DMS153 (cell line): ENCODE measurements at regions not wholly inside any gene's neighbourhood (a gene's known extent, or its start where the extent isn't known, plus 50 kb on each side); places are given as distances from the start of the nearest gene placed in this dataset.

Source experiments
- DNase-seq: peaks from one replicate; lab custom pipeline; 2025; lab: John Stamatoyannopoulos, UW

GRCh38 chr6:56767892-56768531 is 125.3 kb upstream of the DST start:
- no peak for DNase-seq

GRCh38 chr6:56767435-56767834 is 124.7 kb upstream of the DST start:
- no peak for DNase-seq

- DNase-seq, result no peak
Observed at GRCh38 chr6:56766806-56767178, 124.1 kb upstream of the DST start.

GRCh38 chr6:56766139-56766805 is 123.6 kb upstream of the DST start:
- DNase-seq, result no peak

- no peak for DNase-seq
Observed at GRCh38 chr6:56765494-56765893, 122.8 kb upstream of the DST start.

GRCh38 chr6:56764081-56764566 is 121.4 kb upstream of the DST start:
- peak; percentile 57 for DNase-seq

- DNase-seq, result no peak
Observed at GRCh38 chr6:56761651-56762050, 119.0 kb upstream of the DST start.

GRCh38 chr6:56760842-56761241 is 118.2 kb upstream of the DST start:
- DNase-seq, result no peak

- DNase-seq, result peak; percentile 43
Observed at GRCh38 chr6:56759521-56759920, 116.8 kb upstream of the DST start.

- no peak for DNase-seq
Observed at GRCh38 chr6:56758553-56758952, 115.9 kb upstream of the DST start.

- DNase-seq, result no peak
Observed at GRCh38 chr6:56758120-56758519, 115.4 kb upstream of the DST start.

GRCh38 chr6:56757588-56757984 is 114.9 kb upstream of the DST start:
- DNase-seq, result no peak

GRCh38 chr6:56756791-56757587 is 114.3 kb upstream of the DST start:
- DNase-seq, result no peak

- no peak for DNase-seq
Observed at GRCh38 chr6:56756219-56756789, 113.6 kb upstream of the DST start.

- no peak for DNase-seq
Observed at GRCh38 chr6:56755040-56755439, 112.4 kb upstream of the DST start.

- DNase-seq, result no peak
Observed at GRCh38 chr6:56753811-56754210, 111.1 kb upstream of the DST start.

GRCh38 chr6:56752534-56752933 is 109.8 kb upstream of the DST start:
- no peak for DNase-seq

GRCh38 chr6:56752009-56752408 is 109.3 kb upstream of the DST start:
- peak; percentile 20 for DNase-seq

GRCh38 chr6:56751604-56752003 is 108.9 kb upstream of the DST start:
- no peak for DNase-seq

GRCh38 chr6:56750686-56751085 is 108.0 kb upstream of the DST start:
- DNase-seq, result no peak

- DNase-seq, result no peak
Observed at GRCh38 chr6:56749632-56750151, 107.0 kb upstream of the DST start.

GRCh38 chr6:56746767-56747504 is 104.2 kb upstream of the DST start:
- peak; percentile 37 for DNase-seq
